ENCODE measurements at regions not wholly inside any gene's neighbourhood (a gene's known extent, or its start where the extent isn't known, plus 50 kb on each side); places are given as distances from the start of the nearest gene placed in this dataset.

DNA sequence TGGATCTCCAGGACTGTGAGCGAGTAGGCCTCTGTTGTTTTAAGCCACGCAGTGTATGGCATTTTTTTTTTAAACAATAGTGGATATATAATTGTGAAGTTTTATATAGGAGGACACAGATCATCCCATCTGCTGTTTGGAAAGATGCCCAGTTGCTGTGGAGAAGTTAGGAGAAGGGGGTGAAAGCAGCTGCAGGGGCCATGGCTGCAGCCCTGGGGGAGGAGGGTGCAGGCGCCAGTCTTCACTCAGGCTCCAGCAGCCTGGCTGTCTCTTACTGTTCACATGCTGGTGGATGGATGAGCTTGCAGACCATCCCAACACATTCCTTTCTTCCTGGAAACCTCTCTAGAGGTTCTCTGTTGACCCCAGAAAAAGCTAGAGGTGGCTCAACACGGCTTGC, 242.3 kb downstream of the TEX29 start:
- no peak for TF ChIP-seq EZH2 (IDR thresholded peaks at IDR 0.05; ENCODE audit: low read length, missing control alignments)
- TF ChIP-seq, protein P1, sequence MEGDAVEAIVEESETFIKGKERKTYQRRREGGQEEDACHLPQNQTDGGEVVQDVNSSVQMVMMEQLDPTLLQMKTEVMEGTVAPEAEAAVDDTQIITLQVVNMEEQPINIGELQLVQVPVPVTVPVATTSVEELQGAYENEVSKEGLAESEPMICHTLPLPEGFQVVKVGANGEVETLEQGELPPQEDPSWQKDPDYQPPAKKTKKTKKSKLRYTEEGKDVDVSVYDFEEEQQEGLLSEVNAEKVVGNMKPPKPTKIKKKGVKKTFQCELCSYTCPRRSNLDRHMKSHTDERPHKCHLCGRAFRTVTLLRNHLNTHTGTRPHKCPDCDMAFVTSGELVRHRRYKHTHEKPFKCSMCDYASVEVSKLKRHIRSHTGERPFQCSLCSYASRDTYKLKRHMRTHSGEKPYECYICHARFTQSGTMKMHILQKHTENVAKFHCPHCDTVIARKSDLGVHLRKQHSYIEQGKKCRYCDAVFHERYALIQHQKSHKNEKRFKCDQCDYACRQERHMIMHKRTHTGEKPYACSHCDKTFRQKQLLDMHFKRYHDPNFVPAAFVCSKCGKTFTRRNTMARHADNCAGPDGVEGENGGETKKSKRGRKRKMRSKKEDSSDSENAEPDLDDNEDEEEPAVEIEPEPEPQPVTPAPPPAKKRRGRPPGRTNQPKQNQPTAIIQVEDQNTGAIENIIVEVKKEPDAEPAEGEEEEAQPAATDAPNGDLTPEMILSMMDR (conservative IDR thresholded peaks at IDR 0.05 in 1 of 2, IDR thresholded peaks at IDR 0.05 in 1 of 2; ENCODE audit: low read depth in 1 of 2, low read length in 2 of 2): no peak
- H3K27me3 ChIP-seq (ENCODE audit: control insufficient read depth, insufficient read depth, low read length): no peaks in the 10 kb centered on the region
- no peak overlapping the region for H3K4me2 ChIP-seq (ENCODE audit: extremely low read depth, insufficient read depth, low read length)
- H3K27ac ChIP-seq (ENCODE audit: insufficient read depth, low read length): no peak overlapping the region
- H4K20me1 ChIP-seq (ENCODE audit: control insufficient read depth, extremely low read depth, insufficient read depth, low read length): no peaks in the 10 kb centered on the region
- no peak overlapping the region for H2AFZ ChIP-seq (ENCODE audit: low read length)
- H3K9me3 ChIP-seq (ENCODE audit: control insufficient read depth, insufficient read depth, low read depth, low read length): no peaks in the 10 kb centered on the region
- H3K9ac ChIP-seq (ENCODE audit: insufficient read depth, low read length): no peak overlapping the region
- no peak overlapping the region for H3K4me3 ChIP-seq (replicated peaks in 1 of 4; ENCODE audit: control extremely low read depth in 1 of 4, insufficient read depth in 1 of 4, low read depth in 3 of 4, low read length in 4 of 4)
- no peaks in the 10 kb centered on the region for H3K79me2 ChIP-seq (ENCODE audit: control insufficient read depth, insufficient read depth, low read length)
- H3K36me3 ChIP-seq (ENCODE audit: control insufficient read depth, insufficient read depth, low read length): no peaks in the 10 kb centered on the region
- H3K4me1 ChIP-seq (ENCODE audit: control insufficient read depth, extremely low read depth, insufficient read depth, low read length): no peaks in the 10 kb centered on the region
- no peak for DNase-seq (ENCODE audit: low read depth in 2 of 2)

DNA sequence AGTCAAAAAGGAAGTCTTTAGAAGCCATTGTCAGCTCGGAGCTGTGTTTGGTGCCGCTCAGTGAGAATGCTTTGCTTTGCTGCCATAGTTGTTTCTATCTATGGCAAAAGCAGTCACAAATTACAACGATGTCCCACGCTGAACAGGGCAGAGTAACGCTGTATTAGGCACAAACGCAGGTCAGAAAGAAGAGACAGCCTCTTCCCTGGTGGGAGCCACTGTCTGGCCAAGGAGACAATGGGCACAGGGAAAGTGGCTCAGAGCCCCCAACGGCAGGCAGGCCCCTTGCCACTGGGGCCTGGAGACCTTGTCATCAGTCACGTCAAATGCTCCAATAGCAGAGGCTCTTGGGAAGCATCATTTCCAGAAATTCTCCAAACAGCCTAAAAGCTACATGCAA, 244.2 kb downstream of the TEX29 start:
- Histone ChIP-seq H3K9ac (ENCODE audit: insufficient read depth, low read length) (no peak overlapping the region), H2AFZ (ENCODE audit: low read length) (no peak overlapping the region), H3K4me2 (ENCODE audit: extremely low read depth, insufficient read depth, low read length) (no peak overlapping the region), H3K79me2 (ENCODE audit: control insufficient read depth, insufficient read depth, low read length) (no peaks in the 10 kb centered on the region), H4K20me1 (ENCODE audit: control insufficient read depth, extremely low read depth, insufficient read depth, low read length) (no peaks in the 10 kb centered on the region), H3K4me3 (replicated peaks in 1 of 4; ENCODE audit: control extremely low read depth in 1 of 4, insufficient read depth in 1 of 4, low read depth in 3 of 4, low read length in 4 of 4) (no peak overlapping the region), H3K4me1 (ENCODE audit: control insufficient read depth, extremely low read depth, insufficient read depth, low read length) (no peaks in the 10 kb centered on the region), H3K9me3 (ENCODE audit: control insufficient read depth, insufficient read depth, low read depth, low read length) (no peaks in the 10 kb centered on the region), H3K36me3 (ENCODE audit: control insufficient read depth, insufficient read depth, low read length) (no peaks in the 10 kb centered on the region), H3K27me3 (ENCODE audit: control insufficient read depth, insufficient read depth, low read length) (no peaks in the 10 kb centered on the region), H3K27ac (ENCODE audit: insufficient read depth, low read length) (no peak overlapping the region)
- TF ChIP-seq, protein P1 (conservative IDR thresholded peaks at IDR 0.05 in 1 of 2, IDR thresholded peaks at IDR 0.05 in 1 of 2; ENCODE audit: low read depth in 1 of 2, low read length in 2 of 2): no peak
- no peak for TF ChIP-seq EZH2 (IDR thresholded peaks at IDR 0.05; ENCODE audit: low read length, missing control alignments)
- no peak for DNase-seq (ENCODE audit: low read depth in 2 of 2)

DNA sequence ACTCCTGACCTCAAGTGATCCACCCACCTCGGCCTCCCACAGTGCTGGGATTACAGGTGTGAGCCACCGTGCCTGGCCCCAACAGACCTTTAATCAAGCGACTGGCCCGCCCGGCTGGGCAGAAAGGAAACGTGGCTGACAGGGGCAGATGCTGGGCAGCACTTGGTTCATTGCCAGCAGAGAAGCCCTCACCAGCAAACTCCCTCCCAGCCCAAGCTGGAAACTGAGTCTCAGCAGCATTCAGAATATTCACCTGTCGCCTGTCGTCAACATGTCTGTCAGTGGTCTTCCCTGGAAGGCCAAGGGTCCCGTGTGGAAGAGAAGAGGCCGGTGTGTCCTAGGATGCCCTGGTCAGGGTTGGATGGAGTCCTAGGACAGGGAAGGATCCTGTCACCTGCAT, 245.0 kb downstream of the TEX29 start:
- no peaks in the 10 kb centered on the region for H3K36me3 ChIP-seq (ENCODE audit: control insufficient read depth, insufficient read depth, low read length)
- no peak for DNase-seq (ENCODE audit: low read depth in 2 of 2)
- no peaks in the 10 kb centered on the region for H4K20me1 ChIP-seq (ENCODE audit: control insufficient read depth, extremely low read depth, insufficient read depth, low read length)
- H3K9me3 ChIP-seq (ENCODE audit: control insufficient read depth, insufficient read depth, low read depth, low read length): no peaks in the 10 kb centered on the region
- no peak overlapping the region for H3K27ac ChIP-seq (ENCODE audit: insufficient read depth, low read length)
- H3K4me3 ChIP-seq (replicated peaks in 1 of 4; ENCODE audit: control extremely low read depth in 1 of 4, insufficient read depth in 1 of 4, low read depth in 3 of 4, low read length in 4 of 4): no peak overlapping the region
- H3K4me1 ChIP-seq (ENCODE audit: control insufficient read depth, extremely low read depth, insufficient read depth, low read length): no peaks in the 10 kb centered on the region
- TF ChIP-seq, protein P1 (conservative IDR thresholded peaks at IDR 0.05 in 1 of 2, IDR thresholded peaks at IDR 0.05 in 1 of 2; ENCODE audit: low read depth in 1 of 2, low read length in 2 of 2): no peak
- TF ChIP-seq EZH2 (IDR thresholded peaks at IDR 0.05; ENCODE audit: low read length, missing control alignments): no peak
- H3K79me2 ChIP-seq (ENCODE audit: control insufficient read depth, insufficient read depth, low read length): no peaks in the 10 kb centered on the region
- H2AFZ ChIP-seq (ENCODE audit: low read length): no peak overlapping the region
- H3K27me3 ChIP-seq (ENCODE audit: control insufficient read depth, insufficient read depth, low read length): no peaks in the 10 kb centered on the region
- no peak overlapping the region for H3K9ac ChIP-seq (ENCODE audit: insufficient read depth, low read length)
- H3K4me2 ChIP-seq (ENCODE audit: extremely low read depth, insufficient read depth, low read length): no peak overlapping the region
